ENCODE measurements at regions not wholly inside any gene's neighbourhood (a gene's known extent, or its start where the extent isn't known, plus 50 kb on each side); places are given as distances from the start of the nearest gene placed in this dataset.

- ChIA-PET POLR2A (no interaction called here), CTCF (ENCODE audit: low intra/inter-chr PET ratio, low total read pairs) (no interaction called here)
- Histone ChIP-seq H4K20me1 (ENCODE audit: insufficient read depth, low read length) (no peaks in the 10 kb centered on the region), H3K79me2 (ENCODE audit: insufficient read depth, low read length) (no peaks in the 10 kb centered on the region), H3K4me2 (ENCODE audit: low read depth, low read length) (no peak overlapping the region), H3K4me1 (ENCODE audit: insufficient read depth, low read length) (no peaks in the 10 kb centered on the region), H3K27me3 (ENCODE audit: control insufficient read depth in 1 of 2, insufficient read depth in 2 of 2, low read length in 2 of 2) (no peaks in the 10 kb centered on the region), H3K9ac (ENCODE audit: insufficient read depth, low read depth, low read length) (no peak overlapping the region), H3K4me3 (replicated peaks in 1 of 3; ENCODE audit: insufficient read depth in 1 of 3, low read depth in 2 of 3, low read length in 3 of 3) (no peak overlapping the region), H3K36me3 (replicated peaks in 1 of 2; ENCODE audit: control insufficient read depth in 1 of 2, insufficient read depth in 2 of 2, low read length in 2 of 2) (no peaks in the 10 kb centered on the region), H3K9me3 (ENCODE audit: low read length) (peaks cover 20% of the 10 kb centered on the region; the same call in 1 of the 2 replicates), H2AFZ (ENCODE audit: low read length) (no peak overlapping the region), H3K27ac (ENCODE audit: extremely low read length, insufficient read depth, low read length) (no peak overlapping the region)
- ATAC-seq (no peak), DNase-seq (ENCODE audit: low spot score) (no peak), FAIRE-seq (no peak)
- WGBS (ENCODE audit: low lambda C conversion rate) = 0% methylated on average over 1 of the region's 1 CpG
- no peak for TF ChIP-seq ZFYVE20 (CRISPR knock-in tag; IDR thresholded peaks at IDR 0.05; ENCODE audit: borderline replicate concordance, low read depth)
- no peak for TF ChIP-seq ZNF614 (CRISPR knock-in tag; IDR thresholded peaks at IDR 0.05; ENCODE audit: borderline replicate concordance)
- no peak for TF ChIP-seq ZNF205 (CRISPR knock-in tag; IDR thresholded peaks at IDR 0.05)
- no peak for TF ChIP-seq POLR2A (IDR thresholded peaks at IDR 0.05; ENCODE audit: insufficient read depth in 1 of 2, low read depth in 2 of 2, low read length in 2 of 2)
- TF ChIP-seq FOXO1 (CRISPR knock-in tag; IDR thresholded peaks at IDR 0.05) = no peak
- TF ChIP-seq SIN3A (IDR thresholded peaks at IDR 0.05; ENCODE audit: borderline replicate concordance, low read depth, low read length) = no peak
- no peak for TF ChIP-seq PRDM10 (CRISPR knock-in tag; IDR thresholded peaks at IDR 0.05; ENCODE audit: low read depth)
- TF ChIP-seq ZBTB21 (CRISPR knock-in tag; IDR thresholded peaks at IDR 0.05) = no peak
- TF ChIP-seq THRA (CRISPR knock-in tag; IDR thresholded peaks at IDR 0.05; ENCODE audit: borderline replicate concordance) = no peak
- TF ChIP-seq ZNF776 (CRISPR knock-in tag; IDR thresholded peaks at IDR 0.05) = no peak
- no peak for TF ChIP-seq ZNF30 (CRISPR knock-in tag; IDR thresholded peaks at IDR 0.05)
- TF ChIP-seq ZKSCAN1 (IDR thresholded peaks at IDR 0.05; ENCODE audit: low read length) = no peak
- in situ Hi-C loops (cut with HindIII; ENCODE audit: extremely low pct_ligation_motif_present, low pct_unique_long_range_greater_than_20kb) = no loop called here
- BruUV-seq (replicated peaks) = no TSS peak
- intact Hi-C loops (cut with micrococcal nuclease; ENCODE audit: unreplicated experiment) = no loop called here
These were observed 149.7 kb upstream of the GRIA1 start for GRCh38 chr5:153340738-153341137.
